GM20431 (cell line): ENCODE measurements at regions not wholly inside any gene's neighbourhood (a gene's known extent, or its start where the extent isn't known, plus 50 kb on each side); places are given as distances from the start of the nearest gene placed in this dataset.

Experiments
- in situ Hi-C: fragments of 300-500 bp; cut with MseI, MboI; formaldehyde crosslinking; loops from one replicate; pipeline ENCODE4 v1.15.0; 2020; ENCODE audit warnings: low sequenced_read_pairs; ENCODE audit not compliant: unreplicated experiment

DNA sequence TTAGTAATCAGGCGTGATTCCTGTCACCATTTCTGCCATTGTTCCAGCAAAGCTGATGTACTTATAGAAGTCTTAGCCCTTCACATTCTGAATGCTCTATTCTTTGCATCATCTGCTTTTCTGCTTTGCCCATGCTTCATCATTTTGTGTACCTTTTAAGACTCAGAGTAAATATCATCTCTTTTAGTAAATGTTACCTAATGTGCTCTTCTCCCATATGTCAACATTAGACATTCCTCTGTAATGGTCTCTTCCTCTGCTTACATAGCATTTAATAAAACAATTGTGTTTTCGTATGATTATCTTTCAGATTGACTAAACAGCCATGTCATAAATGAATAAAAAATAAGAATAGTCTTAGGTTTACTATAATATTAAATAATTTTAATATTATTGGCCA lies 719.6 kb upstream of the GRM3 start:
- in situ Hi-C loops, result no loop called here

DNA sequence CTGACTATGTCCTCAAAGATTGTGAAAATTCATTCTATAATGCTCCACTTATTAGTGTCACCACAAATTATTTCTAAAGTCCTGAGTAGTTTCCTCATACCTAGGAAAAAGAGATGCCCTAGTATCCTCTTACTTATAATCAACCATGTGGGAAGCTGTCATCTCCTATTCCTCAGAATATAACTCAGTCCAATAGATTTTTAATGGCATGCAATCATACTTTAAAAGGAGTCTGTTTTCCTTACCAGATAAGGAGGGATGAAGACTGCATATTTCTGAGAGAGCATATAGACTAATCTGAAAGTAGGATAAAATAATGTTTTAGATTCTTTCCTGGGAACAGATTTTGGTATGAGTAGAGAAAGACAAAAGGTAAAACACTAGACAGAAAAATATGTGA lies 727.7 kb upstream of the GRM3 start:
- in situ Hi-C loops, result no loop called here

DNA sequence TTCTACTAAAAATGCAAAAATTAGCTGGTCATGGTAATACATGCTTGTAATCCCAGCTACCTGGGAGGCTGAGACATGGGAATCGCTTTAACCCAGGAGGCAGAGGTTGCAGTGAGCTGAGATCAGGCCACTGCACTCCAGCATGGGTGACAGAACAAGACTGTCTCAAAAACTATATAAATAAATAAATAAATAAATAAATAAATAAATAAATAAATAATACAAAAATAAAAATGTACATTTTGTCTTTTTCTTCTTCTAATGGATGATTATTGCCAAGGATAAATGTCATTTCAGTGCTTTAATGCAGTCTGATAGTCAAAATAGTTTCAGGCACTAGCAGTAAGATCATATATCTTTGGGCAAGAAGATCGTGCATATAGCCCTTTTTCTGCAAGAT lies 727.6 kb upstream of the SEMA3D start:
- in situ Hi-C loops, result no loop called here

DNA sequence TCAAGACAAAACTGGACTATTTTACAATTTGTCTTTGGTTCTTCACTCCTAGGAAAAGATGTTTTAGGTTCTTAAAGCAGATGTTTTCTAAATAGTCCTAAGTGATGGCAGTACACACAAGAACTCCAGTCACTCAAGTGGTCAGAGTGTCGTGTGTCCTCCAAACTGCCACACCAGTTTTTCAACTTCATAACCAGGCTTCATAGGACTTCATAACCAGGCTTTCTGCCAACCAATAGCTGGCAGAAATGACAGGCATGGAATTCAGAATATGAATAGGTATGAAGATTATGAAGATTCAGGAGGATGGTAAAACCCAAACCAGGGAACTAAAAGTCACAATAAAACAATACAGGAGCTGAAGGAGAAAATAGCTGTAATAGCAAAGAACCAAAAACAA lies 721.2 kb upstream of the SEMA3D start:
- in situ Hi-C loops, result no loop called here

- in situ Hi-C loops, result loop anchor here (25.0 kb wide), 1 partner anchor 564 kb away; no protein-coding TSS in a partner anchor
Measured at GRCh38 chr7:85897967-85898366, 711.1 kb upstream of the SEMA3D start.

DNA sequence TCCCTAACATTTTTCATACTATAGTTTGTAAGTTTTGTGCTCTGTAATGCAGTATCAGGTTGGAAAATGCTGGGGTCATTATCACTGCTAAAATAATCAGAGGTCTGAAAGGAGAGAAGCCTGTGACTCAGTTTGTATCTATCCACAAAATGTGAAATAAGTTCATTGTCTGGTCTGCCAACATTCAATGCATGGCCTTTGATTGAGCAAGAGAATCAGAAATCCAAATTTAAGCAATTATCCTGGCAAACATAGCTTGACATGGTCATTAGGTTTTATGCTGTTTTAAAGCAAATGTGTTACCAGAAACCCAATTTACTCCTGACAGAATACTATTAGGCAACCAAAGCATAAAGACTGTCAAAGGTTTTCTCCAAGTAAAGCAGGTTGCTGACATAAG lies 709.7 kb upstream of the SEMA3D start:
- in situ Hi-C loops, result loop anchor here (25.0 kb wide), 1 partner anchor 566 kb away; no protein-coding TSS in a partner anchor

DNA sequence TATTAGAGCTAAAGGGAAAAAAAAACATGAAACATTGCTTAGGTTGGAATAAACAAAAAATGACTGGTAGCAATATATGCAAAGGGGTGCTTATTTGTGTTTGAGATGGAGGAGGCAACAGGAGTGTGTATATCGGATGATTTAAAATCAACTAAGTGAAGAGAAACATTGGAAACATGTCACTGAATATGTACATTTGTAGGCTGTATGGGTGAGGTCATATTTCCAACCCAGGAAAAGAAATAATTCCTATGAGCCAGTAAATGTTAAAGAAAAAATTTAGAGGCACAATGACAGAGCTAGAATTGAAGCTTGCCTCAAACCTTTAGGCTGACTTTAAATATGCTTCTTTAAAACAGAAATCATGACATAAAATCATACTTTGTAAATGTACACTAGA lies 709.0 kb upstream of the SEMA3D start:
- in situ Hi-C loops, result loop anchor here (25.0 kb wide), 1 partner anchor 566 kb away; no protein-coding TSS in a partner anchor

DNA sequence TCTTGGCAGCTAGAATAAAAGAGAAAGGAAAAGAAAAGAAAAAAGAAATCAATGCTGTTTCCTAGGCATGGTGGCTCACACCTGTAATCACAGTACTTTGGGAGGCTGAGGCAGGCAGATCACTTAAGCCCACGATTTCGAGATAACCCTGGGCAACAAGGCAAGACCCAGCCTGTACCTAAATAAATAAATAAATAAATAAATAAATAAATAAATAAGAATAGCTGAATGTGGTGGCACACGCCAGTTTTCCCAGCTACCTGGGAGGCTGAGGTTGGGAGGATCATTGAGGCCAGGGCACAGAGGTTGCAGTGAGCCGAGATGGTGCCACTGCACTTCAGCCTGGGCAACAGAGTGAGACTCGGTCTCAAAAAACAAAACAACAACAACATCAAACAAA lies 705.0 kb upstream of the SEMA3D start:
- in situ Hi-C loops, result loop anchor here (25.0 kb wide), 1 partner anchor 570 kb away; no protein-coding TSS in a partner anchor

DNA sequence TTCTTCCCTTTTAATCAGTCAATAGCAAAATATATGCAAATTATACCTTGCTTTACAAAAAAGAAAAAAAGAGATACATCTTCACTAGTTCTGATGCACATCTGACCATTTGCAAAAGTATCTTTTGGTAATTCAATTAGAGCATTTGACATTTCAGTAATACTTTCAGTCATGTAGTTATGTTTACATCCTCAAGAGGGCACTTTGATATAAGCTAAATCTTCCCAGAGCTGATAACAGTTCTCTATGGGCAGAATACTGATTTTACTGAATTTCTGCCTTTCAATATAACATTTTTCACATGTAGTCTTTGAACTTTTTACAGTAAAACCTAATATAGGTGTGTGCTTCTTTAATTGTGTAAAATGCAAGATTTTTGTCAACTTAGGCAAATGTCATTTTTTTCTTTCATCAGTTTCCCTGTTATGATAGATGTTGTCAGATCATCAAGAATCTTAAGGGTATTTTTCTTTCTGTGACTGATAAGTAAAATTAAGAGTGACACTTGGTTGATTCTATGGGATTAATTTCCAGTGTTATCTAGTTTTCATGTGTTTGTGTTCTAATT lies 703.5 kb upstream of the SEMA3D start:
- in situ Hi-C loops, result loop anchor here (25.0 kb wide), 1 partner anchor 572 kb away; no protein-coding TSS in a partner anchor

GRCh38 chr7:85887133-85887532 lies 700.3 kb upstream of the SEMA3D start:
- in situ Hi-C loops, result loop anchor here (25.0 kb wide), 1 partner anchor 575 kb away; no protein-coding TSS in a partner anchor

DNA sequence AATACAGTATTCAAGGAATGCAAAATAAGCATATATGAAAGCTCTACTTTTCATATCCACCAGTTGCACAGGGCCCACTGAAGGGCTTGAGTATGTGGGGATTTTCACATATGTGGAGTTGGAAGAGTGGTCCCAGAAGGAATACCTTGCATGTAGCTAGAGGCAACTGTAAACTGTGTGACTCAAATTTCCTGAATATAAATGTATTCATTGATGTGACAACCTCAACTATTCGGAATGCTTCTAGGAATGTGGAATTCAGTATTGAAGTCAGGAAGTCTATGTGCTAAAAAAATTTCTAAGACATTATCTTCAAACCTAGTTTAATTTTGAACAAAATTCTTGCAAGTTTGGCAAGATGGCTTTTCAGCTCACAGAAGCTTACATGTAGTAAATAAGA lies 695.5 kb upstream of the SEMA3D start:
- in situ Hi-C loops, result loop anchor here (25.0 kb wide), 1 partner anchor 580 kb away; no protein-coding TSS in a partner anchor

GRCh38 chr7:85875398-85875797 lies 688.5 kb upstream of the SEMA3D start:
- in situ Hi-C loops, result loop anchor here (25.0 kb wide), 1 partner anchor 587 kb away; no protein-coding TSS in a partner anchor

DNA sequence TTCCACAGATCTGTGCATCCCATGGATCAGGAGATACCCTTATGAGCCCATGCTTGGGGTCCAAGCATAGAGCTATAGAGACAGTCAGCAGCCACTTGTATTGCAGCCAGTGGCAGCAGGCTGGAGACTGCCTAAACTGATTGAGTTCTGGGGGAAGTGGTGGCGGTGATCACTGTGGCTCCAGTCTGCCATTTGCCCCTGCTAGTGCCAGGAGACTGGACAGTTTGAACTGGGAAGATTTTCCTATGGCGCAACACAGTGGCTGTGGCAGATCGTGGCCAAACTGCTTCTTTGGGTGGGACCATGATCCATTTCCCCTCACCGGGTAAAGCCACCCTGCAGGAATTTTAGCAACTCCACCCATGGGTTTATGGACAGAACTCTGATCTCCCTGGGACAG lies 679.7 kb upstream of the SEMA3D start:
- in situ Hi-C loops, result no loop called here

- in situ Hi-C loops, result no loop called here
Measured at GRCh38 chr7:85851571-85852193, 664.8 kb upstream of the SEMA3D start.

- in situ Hi-C loops, result no loop called here
Measured at GRCh38 chr7:85850381-85850780, 663.5 kb upstream of the SEMA3D start.

DNA sequence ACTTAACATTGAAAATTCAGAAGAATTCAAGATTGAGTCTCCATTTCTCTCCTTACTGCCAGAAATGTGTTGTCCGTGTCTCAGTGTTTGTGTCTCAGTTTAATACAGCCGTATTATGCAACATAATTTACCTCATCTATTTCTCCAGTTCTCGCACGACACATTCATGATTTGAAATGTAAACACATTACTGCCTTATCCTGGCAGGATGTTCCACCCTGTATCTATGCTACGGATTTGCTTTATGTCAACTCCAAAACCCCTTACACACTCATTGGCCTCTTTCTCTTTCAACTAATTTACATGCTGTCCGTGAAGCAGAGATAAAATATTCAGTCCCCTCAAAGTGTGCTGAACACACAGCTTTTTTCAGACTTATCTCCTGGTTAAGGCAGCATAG lies 653.7 kb upstream of the SEMA3D start:
- in situ Hi-C loops, result no loop called here

DNA sequence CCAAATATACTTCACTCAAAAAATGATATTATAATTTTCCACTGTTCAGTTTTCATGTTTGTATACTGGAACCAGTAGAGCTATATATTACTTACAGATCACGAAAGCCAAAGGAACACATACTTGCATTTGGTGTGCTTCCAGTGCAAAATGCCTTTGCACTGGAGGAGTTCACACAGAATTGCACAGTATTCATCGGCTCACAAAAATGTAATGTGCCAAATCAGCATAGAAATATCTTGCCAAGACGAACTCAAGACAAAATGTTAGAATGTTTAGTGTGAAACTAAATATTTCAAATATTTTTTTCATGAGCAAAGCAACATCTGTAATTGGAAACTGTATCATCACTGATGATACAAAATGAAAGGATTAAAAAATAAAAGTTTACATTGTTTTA lies 646.2 kb upstream of the SEMA3D start:
- in situ Hi-C loops, result no loop called here

GRCh38 chr7:85830982-85831381 lies 644.1 kb upstream of the SEMA3D start:
- in situ Hi-C loops, result no loop called here

DNA sequence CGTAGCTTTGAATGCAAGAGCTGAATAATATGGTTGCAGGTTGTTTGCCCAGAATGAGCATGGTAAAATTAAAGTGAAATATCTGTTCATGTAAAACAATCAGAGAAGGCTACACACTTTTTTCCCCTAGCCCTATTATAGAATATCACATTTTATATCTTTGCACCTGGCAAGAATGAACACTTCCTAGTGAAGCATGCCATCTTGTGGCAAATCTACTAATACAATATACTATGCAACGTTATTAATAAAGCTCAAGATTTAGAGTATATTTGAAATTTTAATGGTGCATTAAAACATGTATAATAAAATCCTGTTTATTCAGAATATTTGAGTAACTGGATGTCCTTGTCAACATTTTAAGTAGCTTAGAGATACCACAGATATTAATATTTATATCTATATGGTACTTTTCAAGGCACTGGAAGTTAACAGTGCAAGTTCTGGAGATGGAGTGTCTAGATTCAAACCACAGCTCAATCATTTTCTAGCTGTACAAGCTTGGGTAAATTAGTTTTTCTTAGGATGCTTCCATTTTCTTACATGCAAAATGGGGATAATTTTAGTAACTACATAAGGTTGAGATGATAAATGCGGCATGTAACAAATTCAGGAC lies 643.1 kb upstream of the SEMA3D start:
- in situ Hi-C loops, result no loop called here

GRCh38 chr7:85829176-85829575 lies 642.3 kb upstream of the SEMA3D start:
- in situ Hi-C loops, result no loop called here

DNA sequence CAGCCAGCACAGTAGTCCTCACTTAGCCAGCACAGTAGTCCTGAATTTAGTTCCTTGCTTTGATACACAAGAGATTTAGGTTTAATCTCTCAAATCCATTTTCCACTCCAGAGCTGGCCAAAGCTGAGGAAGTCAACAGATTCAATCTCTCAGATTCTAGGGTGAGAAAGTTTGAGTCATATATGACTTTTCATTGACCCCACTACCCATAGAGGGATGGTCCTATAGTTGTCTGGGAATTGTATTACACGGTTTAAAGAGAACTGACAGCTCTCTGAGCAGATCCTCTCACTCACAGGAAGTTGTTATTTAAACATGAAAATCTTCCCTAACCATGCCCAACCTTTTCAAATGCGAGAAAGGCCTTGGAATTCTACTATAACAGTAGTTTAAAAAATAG lies 641.8 kb upstream of the SEMA3D start:
- in situ Hi-C loops, result no loop called here
